HG03175 (cell line): ENCODE measurements at regions not wholly inside any gene's neighbourhood (a gene's known extent, or its start where the extent isn't known, plus 50 kb on each side); places are given as distances from the start of the nearest gene placed in this dataset.

ENCODE experiments used
- ATAC-seq: cut with Tn5 transposase; IDR thresholded peaks from one replicate; pipeline ENCODE4 v1.9.1; 2021; ENCODE audit warnings: mild to moderate bottlenecking, moderate library complexity; ENCODE audit not compliant: unreplicated experiment

DNA sequence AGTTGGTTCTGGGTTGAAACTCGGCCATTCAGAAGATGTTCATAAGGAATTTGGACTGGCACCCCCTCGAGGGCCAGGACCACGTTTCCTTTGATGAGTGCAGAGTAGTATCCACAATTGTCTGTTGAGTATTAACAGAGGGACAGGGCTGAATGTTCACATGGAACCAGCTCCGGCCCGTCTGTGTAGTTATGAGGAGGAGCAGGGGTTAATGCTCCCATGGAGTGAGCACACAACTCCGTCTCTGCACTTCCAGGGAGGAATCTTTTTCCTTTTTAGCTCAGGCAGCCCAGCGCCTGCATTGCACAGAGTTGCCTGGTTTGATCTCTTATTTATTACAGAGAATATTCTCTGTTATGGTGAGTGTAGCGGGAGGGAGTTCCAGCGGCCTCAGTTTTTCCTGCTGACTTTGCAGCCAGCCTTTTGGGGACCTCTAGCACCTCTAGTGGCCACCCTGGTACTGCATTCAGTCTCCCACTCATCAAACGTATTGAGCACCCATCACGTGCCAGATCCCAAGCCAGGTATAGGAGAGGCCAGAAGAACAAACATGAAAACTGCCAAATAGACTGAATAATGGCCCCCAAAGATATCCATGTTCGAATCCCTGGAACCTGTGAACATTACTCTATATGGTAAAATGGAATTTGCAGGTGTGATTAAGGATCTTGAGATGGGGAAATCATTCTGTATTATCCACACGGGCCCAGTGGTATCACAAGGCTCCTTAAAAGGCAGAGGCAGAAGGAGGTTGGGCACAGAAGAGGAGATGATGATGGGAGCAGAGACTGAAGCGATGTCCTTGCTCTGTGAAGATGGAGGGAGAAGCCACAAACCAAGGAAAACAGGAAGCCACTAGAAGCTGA, 167.7 kb upstream of the CSF3R start:
- no peak for ATAC-seq

DNA sequence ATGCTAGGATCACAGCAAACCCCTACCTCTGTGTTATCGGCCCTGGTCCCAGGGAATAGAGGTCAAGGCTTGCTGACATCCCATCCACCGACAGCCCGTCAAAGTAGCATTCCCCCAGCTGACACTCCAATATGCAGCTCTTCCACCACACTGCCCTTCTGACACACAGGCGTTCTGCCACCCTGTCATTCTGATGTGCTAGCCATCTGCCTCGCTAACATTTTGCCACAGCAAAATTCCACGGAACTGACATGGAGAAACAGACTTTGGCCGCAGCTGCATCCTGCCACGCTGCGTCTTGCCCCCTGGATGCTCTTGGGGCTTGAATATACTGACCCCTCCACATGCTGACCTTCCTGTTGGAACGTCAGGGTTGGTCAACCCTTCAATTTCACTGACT, 163.2 kb upstream of the CSF3R start:
- no peak for ATAC-seq

DNA sequence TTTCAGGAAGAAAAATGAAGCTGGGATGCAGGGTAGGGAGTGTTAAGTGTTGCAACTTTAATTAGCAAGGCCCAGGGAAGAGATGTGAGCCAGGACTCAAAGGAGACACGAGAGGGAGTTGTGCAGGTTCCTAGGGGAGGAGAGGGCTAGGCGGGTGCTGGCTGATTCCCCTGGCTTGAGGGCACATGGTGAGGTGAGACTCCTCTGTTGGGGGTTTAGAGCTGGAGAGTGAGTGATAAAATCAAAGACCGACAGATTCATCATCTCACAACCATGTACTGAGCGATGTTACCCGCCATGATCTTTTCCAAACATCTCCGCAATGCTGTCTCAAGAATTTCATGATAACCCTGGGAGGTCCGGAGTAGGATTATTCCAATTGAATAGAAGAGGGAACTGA, 161.8 kb upstream of the CSF3R start:
- no peak for ATAC-seq

DNA sequence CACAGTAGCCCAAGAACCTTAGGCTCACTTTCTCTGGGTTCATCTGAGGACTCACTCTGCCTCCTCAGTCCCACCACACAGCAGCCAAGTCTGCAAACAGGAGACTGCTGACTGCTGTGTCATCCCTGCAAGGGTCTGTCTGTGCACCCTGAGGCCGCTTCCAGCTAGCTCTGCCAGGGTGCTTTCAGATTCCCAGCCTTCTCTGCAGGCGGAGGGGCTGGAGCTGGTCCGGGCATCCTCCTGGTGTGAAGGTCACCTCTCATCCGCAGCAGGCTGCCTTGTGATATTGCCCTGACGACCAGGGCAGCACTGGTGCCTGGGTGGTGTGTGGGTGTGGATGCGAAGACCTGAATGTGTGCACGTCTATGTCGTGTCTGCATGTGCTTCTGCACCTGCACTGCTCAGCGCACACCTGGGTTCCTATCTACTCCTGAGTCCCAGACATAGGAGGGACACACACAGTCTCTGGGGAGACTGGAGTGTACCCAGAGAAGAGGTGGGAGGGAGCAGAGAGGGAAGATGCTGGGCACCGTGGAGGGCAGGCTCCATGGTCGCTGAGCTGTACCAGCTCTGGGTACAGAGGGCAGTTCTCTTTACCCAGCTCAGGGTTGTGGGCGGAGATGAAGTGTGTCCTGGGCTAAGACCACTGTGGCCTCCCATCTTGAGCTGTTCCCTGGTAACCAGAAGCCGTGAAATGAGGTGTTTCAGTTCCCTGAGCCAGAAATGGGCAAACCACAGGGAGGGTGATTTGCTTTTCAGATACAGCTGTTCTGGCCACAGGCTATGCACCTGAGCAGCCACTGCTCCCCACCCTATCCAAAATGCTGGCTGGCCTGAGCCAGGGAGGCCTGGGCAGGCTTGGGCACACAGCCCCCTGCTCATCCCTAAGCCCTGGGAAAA, 160.9 kb upstream of the CSF3R start:
- no peak for ATAC-seq

DNA sequence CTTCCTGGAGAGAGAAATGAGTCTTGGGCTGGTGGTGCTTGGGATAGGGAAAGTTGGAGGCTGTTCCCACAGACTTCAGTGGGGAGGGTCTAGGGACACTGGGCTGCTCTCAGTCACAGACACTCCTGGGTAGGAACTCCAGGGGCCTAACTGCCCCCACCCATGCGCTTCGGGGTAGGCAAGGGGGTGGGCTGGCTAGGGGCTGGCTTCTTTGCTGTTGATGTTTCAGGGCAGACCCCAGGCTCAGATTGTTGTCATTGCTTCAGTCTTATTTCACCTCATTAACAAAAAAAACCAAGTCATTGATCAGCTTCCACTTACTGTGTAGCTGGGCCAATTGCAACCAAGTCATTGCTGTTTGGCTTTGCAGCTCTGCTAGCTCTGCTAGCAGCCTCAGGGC, 160.1 kb upstream of the CSF3R start:
- no peak for ATAC-seq

DNA sequence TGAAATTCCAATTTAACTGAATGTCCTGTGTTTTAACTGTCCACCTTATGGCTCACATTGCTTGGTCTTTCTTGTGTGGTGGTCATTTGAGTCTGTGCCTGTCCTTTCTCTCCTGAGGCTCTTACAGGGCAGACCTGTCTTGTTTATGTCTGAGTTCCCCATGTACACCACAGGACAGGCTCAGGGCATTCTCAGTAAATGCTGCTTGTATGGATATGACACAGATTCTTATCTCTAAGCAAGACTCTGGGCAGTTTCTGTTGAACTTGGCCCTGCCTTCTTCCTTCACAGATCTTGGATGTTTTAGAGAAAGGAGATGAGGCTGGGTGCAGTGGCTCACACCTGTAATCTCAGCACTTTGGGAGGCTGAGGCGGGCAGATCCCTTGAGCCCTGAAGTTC, 159.1 kb upstream of the CSF3R start:
- ATAC-seq = no peak

DNA sequence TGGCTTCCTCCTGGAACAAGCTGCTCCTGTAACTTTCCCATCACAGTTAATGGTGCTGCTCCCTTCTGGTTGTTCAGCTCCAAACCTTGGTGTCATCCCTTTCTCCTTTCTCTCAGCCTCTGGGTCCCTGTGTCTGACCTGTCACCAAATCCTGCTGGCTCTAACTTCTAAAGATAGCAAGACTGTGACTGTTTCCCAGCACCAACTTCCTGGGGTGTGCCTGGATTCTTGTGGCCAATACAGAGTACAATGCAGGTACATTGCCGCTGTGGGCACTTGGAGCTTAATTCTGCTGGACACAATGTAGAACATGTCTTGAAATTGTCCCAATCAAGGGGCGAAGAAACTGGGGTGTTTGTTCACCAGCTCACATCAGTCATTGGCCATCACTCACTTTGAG, 156.7 kb upstream of the CSF3R start:
- no peak for ATAC-seq

DNA sequence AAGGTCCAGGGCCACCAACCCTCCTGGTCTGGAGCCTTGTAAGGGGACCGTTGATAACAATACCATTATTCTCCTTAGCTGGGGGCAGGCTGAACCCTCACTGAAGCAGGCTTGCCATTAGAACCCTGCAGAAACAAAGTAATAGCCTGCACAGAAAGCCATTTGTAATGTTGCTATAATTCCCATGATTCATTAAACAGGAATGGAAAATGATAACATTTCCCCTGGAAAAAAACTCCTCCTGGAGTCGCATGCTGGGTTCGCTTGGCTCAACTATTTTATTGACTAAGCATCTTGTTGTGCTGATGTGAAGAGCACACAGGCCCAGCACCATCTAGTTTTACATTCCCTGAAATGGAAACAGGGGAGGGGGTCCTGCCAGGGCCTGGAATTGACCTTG, 155.6 kb upstream of the CSF3R start:
- no peak for ATAC-seq

DNA sequence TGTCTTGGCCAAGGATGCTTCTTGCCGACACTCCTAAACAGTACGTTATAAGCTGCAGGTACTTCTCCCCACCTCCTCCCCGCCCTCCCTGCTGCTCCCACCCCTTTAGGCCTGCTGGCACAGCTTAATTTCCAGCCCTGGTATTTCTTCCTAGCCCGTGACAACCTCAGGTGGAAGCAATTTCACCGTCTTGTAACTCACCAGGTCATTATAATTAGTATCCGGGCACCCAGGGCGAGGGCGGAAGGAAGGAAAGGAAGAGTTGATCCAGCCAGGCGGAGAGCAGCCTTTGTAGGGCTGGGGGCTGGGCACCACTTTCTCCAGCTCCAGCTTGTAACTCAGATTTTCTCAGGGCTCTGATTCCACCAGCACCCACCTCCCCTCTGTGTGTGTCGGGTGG, 153.5 kb upstream of the CSF3R start:
- ATAC-seq = no peak

DNA sequence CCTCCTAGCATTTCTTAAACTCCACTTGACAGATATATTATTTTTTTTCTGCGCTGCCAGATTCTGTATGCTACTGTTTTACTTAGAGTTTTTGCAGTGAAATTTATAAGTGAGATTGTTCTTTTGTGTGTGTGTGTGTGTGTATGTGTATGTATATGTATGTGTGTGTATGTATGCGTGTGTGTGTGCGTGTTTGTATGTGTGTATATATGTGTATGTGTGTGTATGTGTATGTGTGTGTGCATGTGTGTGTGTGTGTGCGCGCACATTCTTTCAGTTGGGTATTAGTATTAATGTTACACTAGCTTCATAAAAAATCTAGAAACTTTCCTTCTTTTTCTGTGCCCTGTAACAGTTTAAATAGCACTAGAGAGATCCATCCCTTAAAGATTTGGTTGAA, 152.6 kb upstream of the CSF3R start:
- ATAC-seq = no peak

DNA sequence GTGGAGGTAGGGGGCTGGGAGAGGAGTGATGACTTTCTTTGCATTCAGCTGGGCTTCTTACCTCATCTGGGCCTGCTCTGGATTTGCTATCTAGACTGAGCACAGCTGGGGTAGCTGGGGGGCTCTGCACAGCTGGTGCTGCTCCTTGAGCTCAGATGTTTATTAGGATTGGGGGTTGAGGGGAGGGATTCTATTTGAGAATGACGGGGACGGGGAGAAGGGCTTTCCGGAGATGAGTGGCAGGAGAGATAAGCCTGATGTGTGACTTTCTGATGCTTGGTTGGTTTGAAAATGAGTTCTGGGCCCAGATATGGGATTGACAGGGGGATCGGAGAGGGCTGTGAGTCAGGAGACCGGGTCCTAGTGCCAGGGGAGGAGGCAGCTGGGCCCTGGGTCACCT, 146.1 kb upstream of the CSF3R start:
- ATAC-seq = no peak

DNA sequence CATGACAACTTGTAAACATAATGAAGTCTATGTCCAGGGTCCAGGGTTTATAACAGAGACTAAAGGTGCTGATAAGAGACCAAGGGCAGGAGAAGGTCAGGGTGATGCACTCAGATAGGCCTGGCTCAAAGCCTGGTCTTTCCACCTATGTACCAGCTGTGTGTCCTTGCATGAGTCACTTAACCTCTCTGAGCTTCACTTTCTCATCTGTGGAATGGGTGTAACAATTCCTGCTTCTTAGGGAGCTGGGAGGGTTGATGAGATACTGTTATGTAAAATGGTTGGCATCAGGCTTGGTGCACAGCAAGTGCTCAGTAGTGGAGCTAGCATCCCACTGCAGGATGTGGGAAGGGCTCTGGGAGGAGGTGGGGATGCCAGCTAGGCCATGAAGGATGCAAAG, 143.7 kb upstream of the CSF3R start:
- ATAC-seq = no peak

DNA sequence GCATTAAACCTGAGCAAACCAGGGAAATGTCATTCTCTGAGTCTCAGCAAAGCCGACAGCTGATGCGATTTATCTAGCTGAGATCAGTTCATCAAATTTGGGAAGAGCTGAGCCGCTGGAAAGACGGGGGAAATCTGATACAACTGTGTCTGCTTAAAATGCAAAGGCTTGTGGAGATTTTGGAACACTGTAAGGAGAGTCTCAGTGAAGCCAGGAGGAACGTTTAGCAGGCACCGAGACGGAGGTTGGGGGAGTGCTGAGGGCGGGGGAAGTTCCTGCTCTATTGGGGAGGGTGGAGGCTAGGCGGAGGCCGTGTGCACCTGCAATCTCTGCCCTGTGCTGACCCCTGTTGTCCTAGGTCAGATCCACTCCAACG, 143.2 kb upstream of the CSF3R start:
- no peak for ATAC-seq

DNA sequence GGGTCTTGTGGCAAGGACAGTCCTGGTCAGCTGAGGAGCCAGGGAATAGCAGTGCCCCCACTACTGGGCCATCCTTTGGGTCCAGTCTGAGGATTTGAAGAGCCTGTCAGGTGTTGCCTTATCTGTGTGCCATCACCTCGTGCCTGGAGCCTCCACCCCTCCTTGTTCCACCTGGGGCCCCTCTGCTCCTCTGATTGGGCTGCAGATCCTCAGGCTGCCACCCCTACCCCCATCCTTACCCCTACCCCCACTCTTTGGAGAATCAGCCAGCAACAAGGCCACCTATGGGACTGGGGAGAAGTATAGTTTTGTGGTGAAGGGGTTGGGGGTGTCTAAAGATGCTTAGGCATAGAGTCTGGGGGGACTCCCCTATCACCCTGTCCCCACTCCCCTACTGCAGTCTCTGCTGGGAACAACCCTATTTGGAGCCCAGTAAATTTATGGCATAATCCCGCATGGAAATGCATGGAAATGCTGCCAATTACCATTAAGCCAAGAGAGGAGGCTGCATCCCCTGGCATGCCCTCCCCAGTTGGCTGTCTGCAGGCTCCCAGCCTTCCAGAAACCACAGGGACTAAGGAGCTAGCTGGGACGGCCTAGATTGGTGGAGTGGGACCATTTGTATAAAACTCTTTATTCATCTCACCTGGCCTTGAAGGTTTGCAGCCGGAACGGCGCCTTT, 142.7 kb upstream of the CSF3R start:
- ATAC-seq = no peak

DNA sequence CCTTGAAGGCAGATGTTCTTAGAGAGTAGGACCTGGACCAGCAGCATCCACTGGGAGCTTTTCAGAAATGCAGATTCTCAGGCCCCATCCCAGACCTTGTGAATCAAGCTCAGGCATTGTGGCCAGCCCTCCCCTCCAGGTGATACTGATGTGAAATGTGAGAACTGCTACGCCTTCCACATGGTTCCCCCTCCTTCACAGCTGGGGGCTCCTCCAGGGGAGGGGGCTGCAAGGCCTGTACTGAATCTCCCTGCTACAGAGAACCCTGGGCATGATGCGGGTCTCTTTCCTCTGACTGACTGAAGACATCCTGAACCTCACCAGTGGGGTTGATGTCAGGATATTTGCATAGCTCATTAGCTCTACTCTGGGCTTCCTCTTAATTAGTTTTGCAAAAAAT, 141.8 kb upstream of the CSF3R start:
- no peak for ATAC-seq

DNA sequence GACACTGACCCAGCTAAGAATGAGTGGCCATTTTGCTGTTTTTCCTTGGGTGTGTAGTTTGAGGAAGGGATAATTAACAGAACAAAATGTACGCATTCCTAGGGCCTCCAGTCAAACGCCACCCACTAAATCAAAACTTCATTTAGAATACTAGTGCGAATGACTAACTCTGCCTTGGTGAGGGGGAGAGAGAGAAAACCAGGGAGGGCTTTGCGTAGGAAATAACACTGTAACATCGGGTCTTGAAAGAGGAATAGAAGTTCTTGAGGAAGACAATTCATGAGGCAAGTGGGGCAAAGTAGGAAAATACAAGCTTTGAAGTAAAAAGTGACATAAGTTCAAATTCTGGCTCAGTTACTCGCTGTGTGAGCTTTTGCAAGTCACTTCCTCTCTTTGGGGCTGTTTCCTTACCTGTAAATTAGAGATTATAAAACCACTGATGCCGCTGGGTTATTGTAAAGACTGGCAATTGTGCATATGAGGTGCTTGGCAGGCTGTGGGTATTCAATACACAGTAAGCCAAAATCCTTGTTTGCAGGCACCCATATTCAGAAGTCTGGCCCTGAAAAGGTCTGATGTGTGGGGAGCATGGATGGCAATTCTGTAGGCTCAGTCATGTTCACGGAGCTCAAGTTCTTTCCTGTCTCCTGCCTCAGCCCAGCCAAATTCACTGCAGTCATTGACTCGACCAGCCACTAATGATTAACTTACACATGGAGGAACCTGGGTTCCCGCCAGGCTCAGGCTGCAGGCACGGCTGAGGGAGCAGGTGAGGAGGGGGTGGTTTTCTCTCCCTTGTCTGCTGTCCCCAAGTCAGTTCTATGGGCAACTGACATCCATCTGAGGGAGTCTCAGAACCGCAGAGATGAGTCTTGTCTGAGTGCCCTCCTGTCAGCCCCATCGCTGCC, 140.3 kb upstream of the CSF3R start:
- ATAC-seq = no peak

DNA sequence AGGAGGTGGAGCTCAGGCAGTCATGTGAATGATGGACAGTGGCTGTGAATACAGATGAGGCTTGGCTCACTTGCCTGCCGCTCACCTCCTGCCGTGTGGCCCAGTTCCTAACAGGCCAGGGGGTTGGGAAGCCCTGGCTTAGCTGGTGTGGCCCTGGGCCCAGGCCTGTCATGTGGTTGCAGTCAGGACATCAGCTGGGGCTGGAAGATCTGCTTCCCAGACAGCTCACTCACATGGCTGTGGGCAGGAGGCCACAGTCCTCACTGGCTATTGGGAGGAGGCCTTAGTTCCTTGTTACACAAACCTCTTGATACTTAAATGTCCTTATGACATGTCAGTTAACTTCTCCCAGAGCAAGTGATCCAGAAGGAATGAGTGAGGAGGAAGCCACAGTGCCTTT, 138.8 kb upstream of the CSF3R start:
- ATAC-seq = no peak

DNA sequence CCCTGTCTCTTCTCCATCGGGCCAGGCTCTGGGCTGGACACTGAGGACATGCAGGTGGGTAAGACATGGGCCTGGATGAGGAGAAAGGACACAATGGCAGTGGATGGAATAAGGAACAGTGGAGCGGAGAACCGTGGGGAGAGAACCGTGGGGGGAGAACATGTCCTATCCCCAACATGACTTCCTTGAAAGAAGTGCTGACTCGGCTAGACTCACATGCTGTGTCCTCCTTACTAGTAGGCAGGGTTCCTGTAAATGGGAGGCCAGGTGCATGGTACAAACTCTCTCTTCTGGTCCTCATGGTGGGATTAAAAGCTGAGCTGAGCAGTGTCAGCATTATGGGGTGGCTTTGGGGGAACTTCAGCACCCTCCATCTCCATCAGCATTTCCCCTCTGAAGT, 137.4 kb upstream of the CSF3R start:
- no peak for ATAC-seq

DNA sequence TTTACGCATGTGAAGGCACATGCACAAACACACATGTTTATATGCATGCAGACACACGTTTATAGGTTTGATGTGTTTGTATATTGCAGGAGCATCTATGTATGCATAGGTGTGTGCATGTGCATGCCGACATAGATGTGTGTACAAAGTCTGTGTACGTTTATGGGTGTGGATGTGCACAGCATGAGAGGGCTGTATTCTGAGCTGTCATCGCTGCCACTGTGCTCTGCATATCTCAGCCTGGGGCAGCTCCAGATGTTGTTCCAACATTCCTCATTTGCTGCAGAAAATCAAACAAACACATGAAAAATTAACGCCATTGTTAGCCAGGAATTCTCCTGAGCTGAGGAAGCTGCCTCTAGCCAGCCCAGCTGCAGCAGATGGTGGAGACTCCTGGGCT, 132.3 kb upstream of the CSF3R start:
- ATAC-seq = no peak

DNA sequence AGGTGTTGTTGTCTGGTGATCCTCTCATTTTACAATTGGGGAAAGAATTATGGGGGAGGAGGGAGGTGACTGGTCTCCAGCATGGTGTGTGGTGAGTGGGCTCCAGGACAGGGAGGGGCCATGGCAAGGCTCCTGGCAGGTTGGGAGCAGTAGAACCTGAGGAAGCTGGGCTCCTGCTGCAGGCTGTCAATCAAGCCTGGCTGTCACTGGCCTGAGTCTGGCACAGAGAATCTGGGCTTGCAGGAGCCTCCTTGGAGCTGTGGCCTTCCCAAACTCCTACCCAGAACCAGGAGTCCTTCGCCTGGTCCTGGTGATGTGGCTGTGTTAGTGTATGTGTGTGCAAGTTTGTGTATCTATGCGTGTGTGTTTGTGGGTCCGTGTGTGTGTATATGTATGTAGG, 131.9 kb upstream of the CSF3R start:
- no peak for ATAC-seq

DNA sequence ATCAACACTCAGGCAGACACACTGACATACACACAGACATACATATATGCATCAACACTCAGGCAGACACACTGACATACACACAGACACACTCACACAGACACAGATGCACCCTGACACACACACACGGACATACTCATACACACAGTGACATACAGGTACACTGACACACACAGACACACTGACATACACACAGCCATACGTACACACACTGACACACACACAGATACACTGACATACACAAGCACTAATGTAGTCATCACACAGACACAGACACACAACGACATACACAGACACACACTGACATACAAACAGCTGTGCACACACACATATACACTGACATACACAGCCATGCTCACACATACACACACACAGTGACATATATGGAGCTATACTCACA, 131.0 kb upstream of the CSF3R start:
- ATAC-seq = no peak
